Esophagus squamous epithelium (tissue), 4 donors: ENCODE measurements at regions not wholly inside any gene's neighbourhood (a gene's known extent, or its start where the extent isn't known, plus 50 kb on each side); places are given as distances from the start of the nearest gene placed in this dataset.

ENCODE experiments used
- CTCF ChIP-seq, 6 experiments: fragments of 450-650 bp in 4 of 6; fragments of 200-600 bp in 2 of 6; sonication (generic) in 2 of 6; IDR thresholded peaks; one replicate each; pipeline ENCODE4 v1.5.1; 2016 to 2019; ENCODE audit warnings: antibody characterized with exemption in 6 of 6, mild to moderate bottlenecking in 4 of 6, moderate library complexity in 4 of 6
- POLR2A ChIP-seq, 4 donors: fragments of 450-650 bp; IDR thresholded peaks; one replicate each; pipeline ENCODE4 v1.6.1; 2017; ENCODE audit warnings: antibody characterized with exemption in 4 of 4, mild to moderate bottlenecking in 4 of 4, moderate library complexity in 3 of 4

GRCh38 chr6:14880052-14880451 lies 365.8 kb upstream of the JARID2 start:
- no peak for TF ChIP-seq CTCF (IDR thresholded peaks at IDR 0.05)
- no peak for TF ChIP-seq POLR2A (IDR thresholded peaks at IDR 0.05)
